ENCODE measurements at regions not wholly inside any gene's neighbourhood (a gene's known extent, or its start where the extent isn't known, plus 50 kb on each side); places are given as distances from the start of the nearest gene placed in this dataset.
"Not testable (repeated sequence)": the region's sequence is repeated elsewhere in the genome, so short reads cannot be mapped to it uniquely, and the experiment has no call there.

DNA sequence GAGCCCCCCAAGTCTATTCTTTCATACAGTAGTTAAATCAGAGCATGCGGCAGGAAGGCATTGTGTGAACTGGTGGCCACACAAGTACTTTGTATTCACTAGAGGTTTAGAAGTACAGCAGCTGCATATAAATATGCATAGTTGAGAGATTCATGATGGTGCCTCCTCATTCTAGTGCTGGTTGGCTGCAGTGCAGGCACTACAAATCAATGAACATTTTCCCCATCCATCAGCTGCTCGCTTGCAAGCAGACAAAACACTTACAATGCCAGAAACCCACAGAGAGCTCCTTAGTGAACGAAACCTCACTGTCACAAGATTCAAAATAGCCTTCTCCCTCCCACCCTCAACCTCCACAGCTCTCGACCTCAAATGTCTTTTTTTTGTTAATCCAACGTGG, 726.2 kb downstream of the USP25 start:
- Histone ChIP-seq H3K9ac (ENCODE audit: insufficient read depth in 1 of 2, low read length in 2 of 2) (no peak overlapping the region), H3K36me3 (ENCODE audit: control insufficient read depth in 4 of 4, insufficient read depth in 4 of 4, low read length in 4 of 4) (no peaks in the 10 kb centered on the region), H3K9me3 (ENCODE audit: control insufficient read depth in 4 of 4, insufficient read depth in 3 of 4, low read length in 3 of 4) (no peaks in the 10 kb centered on the region), H3K27me3 (ENCODE audit: control insufficient read depth in 3 of 3, insufficient read depth in 3 of 3, low read length in 2 of 3) (no peaks in the 10 kb centered on the region), H3K4me3 (no peak overlapping the region), H3K27ac (ENCODE audit: low read depth in 1 of 2, low read length in 1 of 2) (peak overlapping the region in 1 of 2 donors; percentile 61), H3K4me1 (ENCODE audit: control insufficient read depth in 5 of 5, insufficient read depth in 5 of 5, low read length in 5 of 5) (peaks cover 0 to 12% (median 0%) of the 10 kb centered on the region in 5 donors)
- DNase-seq (peak; percentile 13 to 37 (median 26)), ATAC-seq (ENCODE audit: insufficient read depth, low FRiP score) (no peak)
- WGBS, 2 donors, result 68 to 79% methylated on average over 5 of the region's 5 CpGs
- TF ChIP-seq, protein P1, sequence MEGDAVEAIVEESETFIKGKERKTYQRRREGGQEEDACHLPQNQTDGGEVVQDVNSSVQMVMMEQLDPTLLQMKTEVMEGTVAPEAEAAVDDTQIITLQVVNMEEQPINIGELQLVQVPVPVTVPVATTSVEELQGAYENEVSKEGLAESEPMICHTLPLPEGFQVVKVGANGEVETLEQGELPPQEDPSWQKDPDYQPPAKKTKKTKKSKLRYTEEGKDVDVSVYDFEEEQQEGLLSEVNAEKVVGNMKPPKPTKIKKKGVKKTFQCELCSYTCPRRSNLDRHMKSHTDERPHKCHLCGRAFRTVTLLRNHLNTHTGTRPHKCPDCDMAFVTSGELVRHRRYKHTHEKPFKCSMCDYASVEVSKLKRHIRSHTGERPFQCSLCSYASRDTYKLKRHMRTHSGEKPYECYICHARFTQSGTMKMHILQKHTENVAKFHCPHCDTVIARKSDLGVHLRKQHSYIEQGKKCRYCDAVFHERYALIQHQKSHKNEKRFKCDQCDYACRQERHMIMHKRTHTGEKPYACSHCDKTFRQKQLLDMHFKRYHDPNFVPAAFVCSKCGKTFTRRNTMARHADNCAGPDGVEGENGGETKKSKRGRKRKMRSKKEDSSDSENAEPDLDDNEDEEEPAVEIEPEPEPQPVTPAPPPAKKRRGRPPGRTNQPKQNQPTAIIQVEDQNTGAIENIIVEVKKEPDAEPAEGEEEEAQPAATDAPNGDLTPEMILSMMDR (IDR thresholded peaks at IDR 0.05; ENCODE audit: control extremely low read depth, extremely low read depth), result no peak

DNA sequence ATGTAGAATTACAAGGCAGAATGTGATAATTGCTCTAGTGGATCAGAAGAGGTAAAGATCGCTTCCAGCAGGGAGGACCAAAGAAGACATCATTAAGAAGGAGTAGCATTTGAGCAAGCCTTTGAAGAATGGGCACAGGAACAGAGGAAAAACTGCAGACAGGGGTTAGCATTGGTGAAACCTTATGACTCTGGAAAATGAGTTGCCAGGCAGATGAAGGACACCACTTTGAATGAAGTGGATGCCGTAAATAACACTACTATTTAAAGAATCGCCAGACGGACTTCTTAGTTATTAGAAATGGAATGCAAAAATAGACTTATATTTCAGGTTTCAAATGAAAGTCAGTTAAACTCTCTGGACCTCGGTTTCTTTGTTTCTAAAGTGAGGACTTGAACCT, 727.7 kb downstream of the USP25 start:
- WGBS, 2 donors, result 80 to 92% methylated on average over 5 of the region's 5 CpGs

DNA sequence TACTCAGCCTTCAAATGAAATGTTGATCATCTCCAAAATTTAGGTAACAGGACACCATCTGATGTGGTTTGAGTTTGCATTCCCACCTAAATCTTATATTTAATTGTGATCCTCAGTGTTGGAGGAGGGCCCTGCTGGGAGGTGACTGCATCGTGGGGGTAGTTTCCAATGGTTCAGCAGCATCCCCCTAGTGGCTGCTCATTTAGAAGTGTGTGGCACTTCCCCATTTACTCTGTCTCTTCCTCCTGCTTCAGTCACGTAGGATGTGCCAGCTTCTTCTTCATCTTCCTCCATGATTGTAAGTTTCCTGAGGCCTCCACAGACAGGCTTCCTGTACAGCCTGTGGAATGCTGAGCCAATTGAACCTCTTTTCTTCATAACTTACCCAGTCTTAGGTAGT, 731.2 kb downstream of the USP25 start:
- ATAC-seq (ENCODE audit: insufficient read depth, low FRiP score), result no peak
- TF ChIP-seq, protein P1 (IDR thresholded peaks at IDR 0.05; ENCODE audit: control extremely low read depth, extremely low read depth), result no peak
- Histone ChIP-seq H3K36me3 (ENCODE audit: control insufficient read depth in 4 of 4, insufficient read depth in 4 of 4, low read length in 4 of 4) (no peaks in the 10 kb centered on the region), H3K9me3 (ENCODE audit: control insufficient read depth in 4 of 4, insufficient read depth in 3 of 4, low read length in 3 of 4) (peaks cover 0 to 3% (median 0%) of the 10 kb centered on the region in 4 donors), H3K27me3 (ENCODE audit: control insufficient read depth in 3 of 3, insufficient read depth in 3 of 3, low read length in 2 of 3) (no peaks in the 10 kb centered on the region), H3K27ac (ENCODE audit: low read depth in 1 of 2, low read length in 1 of 2) (no peak overlapping the region), H3K4me1 (ENCODE audit: control insufficient read depth in 5 of 5, insufficient read depth in 5 of 5, low read length in 5 of 5) (peaks cover 0 to 8% (median 2%) of the 10 kb centered on the region in 5 donors), H3K9ac (ENCODE audit: insufficient read depth in 1 of 2, low read length in 2 of 2) (no peak overlapping the region), H3K4me3 (no peak overlapping the region)
- 67 to 77% methylated on average over 2 of the region's 2 CpGs for WGBS, 2 donors
- DNase-seq, result no peak

More for the DNA sequence above, 727.7 kb downstream of the USP25 start:
- TF ChIP-seq, protein P1 (IDR thresholded peaks at IDR 0.05; ENCODE audit: control extremely low read depth, extremely low read depth), result no peak
- Histone ChIP-seq H3K27ac (ENCODE audit: low read depth in 1 of 2, low read length in 1 of 2) (peak overlapping the region in 1 of 2 donors; percentile 89), H3K9me3 (ENCODE audit: control insufficient read depth in 4 of 4, insufficient read depth in 3 of 4, low read length in 3 of 4) (no peaks in the 10 kb centered on the region), H3K4me3 (no peak overlapping the region), H3K4me1 (ENCODE audit: control insufficient read depth in 5 of 5, insufficient read depth in 5 of 5, low read length in 5 of 5) (peaks cover 0 to 12% (median 2%) of the 10 kb centered on the region in 5 donors), H3K27me3 (ENCODE audit: control insufficient read depth in 3 of 3, insufficient read depth in 3 of 3, low read length in 2 of 3) (no peaks in the 10 kb centered on the region), H3K9ac (ENCODE audit: insufficient read depth in 1 of 2, low read length in 2 of 2) (no peak overlapping the region), H3K36me3 (ENCODE audit: control insufficient read depth in 4 of 4, insufficient read depth in 4 of 4, low read length in 4 of 4) (no peaks in the 10 kb centered on the region)
- DNase-seq (no peak), ATAC-seq (ENCODE audit: insufficient read depth, low FRiP score) (no peak)

DNA sequence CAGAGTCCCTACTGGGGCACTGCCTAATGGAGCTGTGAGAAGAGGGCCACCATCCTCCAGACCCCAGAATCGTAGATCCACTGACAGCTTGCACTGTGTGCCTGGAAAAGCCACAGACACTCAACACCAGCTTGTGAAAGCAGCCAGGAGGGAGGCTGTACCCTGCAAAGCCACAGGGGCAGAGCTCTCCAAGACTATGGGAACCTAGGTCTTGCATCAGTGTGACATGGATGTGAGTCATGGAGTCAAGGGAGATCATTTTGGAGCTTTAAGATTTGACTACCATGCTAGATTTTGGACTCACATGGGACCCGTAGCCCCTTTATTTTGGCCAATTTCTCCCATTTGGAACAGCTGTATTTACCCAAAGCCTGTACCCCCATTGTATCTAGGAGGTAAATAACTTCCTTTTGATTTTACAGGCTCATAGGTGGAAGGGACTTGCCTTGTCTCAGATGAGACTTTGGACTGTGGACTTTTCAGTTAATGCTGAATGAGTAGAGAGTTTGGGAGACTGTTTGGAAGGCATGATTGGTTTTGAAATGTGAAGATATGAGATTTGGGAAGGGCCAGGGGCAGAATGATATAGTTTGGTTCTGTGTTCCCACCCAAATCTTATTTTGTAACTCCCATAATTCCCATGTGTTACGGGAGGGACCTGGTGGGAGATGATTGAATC, 734.6 kb downstream of the USP25 start:
- H3K9me3 ChIP-seq (ENCODE audit: control insufficient read depth in 4 of 4, insufficient read depth in 3 of 4, low read length in 3 of 4); H3K9ac ChIP-seq (ENCODE audit: insufficient read depth in 1 of 2, low read length in 2 of 2); DNase-seq; ATAC-seq (ENCODE audit: insufficient read depth, low FRiP score); H3K27me3 ChIP-seq (ENCODE audit: control insufficient read depth in 3 of 3, insufficient read depth in 3 of 3, low read length in 2 of 3); H3K4me3 ChIP-seq; H3K36me3 ChIP-seq (ENCODE audit: control insufficient read depth in 4 of 4, insufficient read depth in 4 of 4, low read length in 4 of 4); H3K27ac ChIP-seq (ENCODE audit: low read depth in 1 of 2, low read length in 1 of 2): not testable (repeated sequence)
- H3K4me1 ChIP-seq (ENCODE audit: control insufficient read depth in 5 of 5, insufficient read depth in 5 of 5, low read length in 5 of 5), result peaks cover 0 to 11% (median 0%) of the 10 kb centered on the region in 5 donors
- 89 to 98% methylated on average over 3 of the region's 3 CpGs for WGBS, 2 donors

Data from lung (tissue), 11 donors.